GM18511 (cell line): ENCODE measurements at regions not wholly inside any gene's neighbourhood (a gene's known extent, or its start where the extent isn't known, plus 50 kb on each side); places are given as distances from the start of the nearest gene placed in this dataset.
"Not testable (repeated sequence)": the region's sequence is repeated elsewhere in the genome, so short reads cannot be mapped to it uniquely, and the experiment has no call there.

ENCODE experiments used
- ATAC-seq: cut with Tn5 transposase; IDR thresholded peaks from one replicate; pipeline ENCODE4 v1.9.1; 2021; ENCODE audit warnings: mild to moderate bottlenecking, moderate library complexity; ENCODE audit not compliant: unreplicated experiment

DNA sequence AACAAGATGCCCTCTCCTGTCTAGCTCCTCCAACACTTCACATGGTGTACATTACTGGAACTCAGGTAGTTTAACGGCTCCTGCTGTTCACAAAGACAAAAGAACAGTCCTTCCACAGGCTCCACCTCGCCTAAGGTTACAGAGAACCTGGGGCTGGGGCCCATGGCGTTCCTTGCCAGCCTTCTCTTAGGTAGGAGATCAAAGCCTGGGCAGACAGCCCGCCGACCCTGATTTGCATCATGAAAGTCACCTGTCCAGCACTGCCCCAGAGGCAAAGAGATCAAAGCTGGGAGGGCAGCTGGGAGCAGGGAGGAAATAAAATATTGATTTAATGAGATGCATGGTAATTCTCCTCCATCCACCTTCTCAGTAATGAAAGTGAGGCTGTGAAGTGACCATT is 115.0 kb upstream of the SLIT3 start:
- ATAC-seq = no peak

DNA sequence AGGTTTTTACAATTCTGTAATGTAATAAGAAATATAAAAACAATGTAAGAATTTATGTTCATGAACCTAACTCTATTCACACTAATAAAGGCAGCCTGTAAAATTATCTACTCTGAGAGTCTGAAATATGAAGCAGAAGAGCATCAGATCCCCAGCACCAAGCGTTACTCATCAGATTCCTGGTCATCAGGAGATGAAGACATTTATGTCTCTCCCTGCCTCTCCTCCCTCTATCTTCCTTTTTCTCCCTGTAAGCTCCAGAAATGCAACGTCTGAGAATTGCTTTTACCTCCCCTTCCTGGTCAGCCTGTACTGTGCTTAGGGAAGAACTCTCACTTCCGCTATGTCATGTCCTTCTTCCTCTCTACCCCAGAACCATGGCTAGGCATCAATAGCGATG is 114.4 kb upstream of the SLIT3 start:
- ATAC-seq = no peak

DNA sequence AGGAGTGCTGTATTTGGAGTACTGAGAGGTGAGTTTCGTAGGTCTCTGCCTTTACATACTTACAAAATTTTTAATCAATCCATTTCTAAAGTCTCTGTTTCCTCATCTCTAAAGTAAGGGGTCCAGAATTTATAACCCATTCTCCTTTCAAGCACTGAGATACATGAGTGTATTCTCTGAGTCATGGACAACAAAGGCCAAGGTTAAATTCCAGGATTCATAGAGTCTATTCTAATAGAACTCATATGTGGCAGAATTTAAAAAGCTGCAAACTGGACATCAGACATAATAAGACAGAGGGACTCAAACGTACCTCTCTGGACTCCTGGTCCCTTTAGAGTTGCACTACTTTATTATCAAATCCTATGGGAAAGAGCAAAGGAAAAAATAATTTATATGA is 112.5 kb upstream of the SLIT3 start:
- no peak for ATAC-seq

DNA sequence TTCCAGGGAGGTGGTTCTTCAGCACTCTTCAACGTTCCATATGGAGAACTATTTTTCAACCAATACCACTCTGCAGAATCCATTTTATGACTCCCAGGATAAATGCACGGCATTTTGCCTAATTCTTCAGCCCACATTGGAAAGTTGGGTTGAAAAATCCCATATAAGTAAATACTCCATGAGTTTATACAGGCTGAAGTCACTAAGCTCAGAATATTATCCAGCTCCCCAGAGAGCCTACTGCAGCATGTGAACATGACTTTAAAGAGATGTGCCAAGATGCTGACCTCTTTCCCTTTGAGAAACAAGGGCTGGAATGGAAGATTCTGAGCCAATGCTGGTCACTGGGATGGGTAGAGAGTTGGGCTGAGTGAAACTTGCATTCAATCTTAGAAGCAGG is 111.9 kb upstream of the SLIT3 start:
- no peak for ATAC-seq

DNA sequence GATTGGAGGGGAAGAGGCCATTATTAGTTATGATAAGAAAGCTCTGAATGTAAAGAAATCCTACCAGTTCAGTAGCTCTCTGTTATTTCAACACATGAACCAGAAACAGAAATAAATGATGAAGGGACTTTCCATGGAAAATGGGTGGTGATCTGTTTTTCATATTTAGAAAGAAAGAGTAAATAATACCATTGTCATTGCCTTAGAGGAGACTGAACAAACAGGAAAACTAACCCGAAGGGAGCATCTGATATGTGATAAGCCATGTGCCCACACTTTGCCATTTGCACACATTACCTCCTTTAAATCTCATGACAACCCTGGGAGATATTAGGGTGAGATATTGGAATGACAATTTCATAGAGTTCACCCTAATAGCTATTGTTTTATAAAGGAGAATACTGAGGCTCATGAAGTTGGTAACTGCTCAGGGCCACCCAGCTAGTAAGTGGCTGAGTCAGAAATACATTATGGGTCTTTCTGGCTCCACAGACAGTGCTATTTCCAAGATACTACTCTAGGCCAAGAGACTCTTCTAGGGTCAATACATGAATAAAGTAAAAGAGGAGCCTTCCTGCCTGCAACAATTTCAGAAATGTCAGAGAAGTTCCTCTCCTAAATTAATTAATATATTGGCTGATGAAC is 111.0 kb upstream of the SLIT3 start:
- ATAC-seq = no peak

DNA sequence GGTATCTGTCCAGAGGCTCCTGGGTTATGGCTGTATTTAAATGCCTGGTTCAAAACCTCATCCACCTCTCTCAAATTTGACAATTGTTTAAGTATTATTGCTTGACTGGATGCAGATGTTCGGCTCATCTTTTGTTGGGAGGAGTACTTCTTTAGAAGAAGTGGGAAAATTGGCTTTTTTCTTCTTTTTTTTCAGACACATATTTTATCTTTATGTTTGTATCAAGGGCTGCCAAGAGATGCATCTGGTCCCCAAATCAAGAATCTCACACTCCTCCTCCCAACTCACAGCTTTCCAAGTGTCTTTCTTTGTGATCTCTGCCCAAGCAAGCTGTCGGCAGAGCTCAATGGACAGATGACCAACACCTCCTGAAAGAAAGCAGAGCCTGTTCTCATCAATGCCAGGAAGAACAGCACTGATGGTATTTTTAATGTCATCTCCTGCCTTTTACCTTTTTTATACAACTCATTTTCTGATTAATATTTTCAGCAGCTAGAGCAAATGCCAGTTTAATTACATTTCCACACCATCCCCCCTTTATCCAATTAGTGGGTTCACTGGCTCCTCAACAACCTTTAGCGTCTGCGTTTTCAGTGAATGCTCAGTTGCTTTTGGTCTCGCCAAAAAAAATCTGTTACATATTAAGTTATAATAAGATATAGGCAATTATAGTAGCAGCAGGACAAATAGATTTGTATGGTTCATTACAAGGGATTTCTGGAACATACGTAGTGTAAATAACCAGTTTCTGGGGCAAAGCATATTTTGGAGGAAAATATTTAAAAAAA is 110.3 kb upstream of the SLIT3 start:
- ATAC-seq = no peak

DNA sequence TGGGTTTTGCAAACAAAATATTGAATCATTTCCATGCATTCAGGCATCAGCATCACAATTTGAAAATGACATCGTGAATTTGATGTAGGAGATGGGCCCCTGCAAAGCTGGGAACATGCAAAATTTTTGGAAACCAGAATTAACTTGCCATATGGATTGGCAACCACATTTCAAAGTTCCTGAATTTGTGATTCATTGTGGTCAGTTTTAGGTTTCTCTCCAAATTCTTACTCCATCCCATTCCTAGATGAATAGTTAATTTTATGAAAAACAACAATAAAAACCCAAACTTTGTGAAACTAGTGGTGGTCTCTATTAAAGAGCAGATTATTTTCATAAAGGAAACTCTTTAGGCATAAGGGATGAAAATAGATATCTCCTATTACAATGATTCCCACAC is 107.8 kb upstream of the SLIT3 start:
- no peak for ATAC-seq

DNA sequence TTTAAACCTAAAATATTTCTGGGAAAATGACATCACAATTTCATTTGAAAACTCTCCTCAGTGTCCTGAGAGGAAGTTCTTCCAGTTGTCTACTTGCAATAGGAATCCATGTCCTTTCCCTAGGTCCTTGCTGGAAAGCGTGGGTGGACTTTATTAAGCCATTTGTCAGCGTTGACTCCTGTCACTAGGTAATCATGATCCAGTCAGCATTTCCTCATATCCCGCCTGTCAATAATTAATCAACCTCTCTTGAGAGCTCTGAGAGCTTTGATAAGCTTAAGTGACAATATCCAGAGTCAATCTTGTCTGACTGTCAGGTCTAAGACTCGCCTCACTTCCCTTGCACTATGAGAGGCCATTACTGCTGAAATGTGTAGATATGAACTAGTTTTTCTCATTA is 107.2 kb upstream of the SLIT3 start:
- ATAC-seq = no peak

DNA sequence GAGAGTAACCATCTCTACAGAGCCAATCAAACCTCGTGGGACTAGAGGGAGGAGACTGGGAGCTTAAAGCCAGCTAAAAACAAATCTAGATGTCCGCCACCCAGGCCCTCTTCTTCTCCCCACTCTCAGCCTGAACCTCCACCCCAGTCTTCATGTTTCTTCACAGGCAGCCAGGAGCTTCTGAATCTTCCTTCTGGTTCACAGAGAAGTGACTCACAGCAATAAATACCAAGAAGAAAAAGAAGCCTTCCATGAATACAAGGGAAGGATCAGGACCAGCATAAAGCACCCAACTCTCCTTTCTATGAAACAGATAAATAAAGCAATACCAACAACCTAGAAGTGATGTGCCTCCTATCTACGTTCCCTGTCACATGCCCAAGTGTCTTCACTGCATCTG is 103.3 kb upstream of the SLIT3 start:
- no peak for ATAC-seq

DNA sequence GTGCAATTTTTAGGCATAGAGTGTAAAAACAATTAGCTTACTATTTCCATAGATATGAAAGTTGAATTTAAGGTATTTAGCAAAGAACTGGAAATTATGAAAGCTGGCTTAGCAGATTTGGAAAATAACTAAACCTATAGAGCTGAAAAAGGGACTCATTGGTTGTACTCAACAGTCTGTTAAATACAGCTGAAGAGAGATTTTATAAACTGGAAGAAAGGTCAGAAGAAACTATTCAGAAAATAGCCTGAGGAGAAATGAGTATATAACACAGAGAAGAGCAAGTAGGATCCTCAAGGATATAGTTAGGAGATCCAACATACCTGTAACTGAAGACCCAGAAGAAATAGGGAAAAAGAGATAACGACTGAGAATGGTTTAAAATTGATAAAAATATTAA is 97.6 kb upstream of the SLIT3 start:
- ATAC-seq = no peak

DNA sequence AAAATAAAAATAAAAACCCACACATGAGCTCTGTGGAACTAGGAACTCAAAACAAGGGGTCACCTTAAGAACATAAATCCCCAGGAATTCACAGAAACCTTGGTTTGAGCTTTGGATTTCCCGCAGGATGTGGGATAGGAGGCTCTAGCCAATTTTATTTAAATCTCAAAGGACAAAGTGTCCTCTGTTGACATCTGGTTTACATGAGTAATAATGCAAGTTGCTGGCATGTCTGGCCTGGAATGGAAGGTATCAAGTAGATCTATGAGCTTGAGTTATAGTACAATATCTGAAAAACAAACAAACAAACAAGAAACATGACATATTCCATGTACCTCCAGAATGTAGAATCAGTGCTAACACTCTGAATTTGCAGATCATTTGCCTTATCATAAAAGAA is 94.2 kb upstream of the SLIT3 start:
- no peak for ATAC-seq

DNA sequence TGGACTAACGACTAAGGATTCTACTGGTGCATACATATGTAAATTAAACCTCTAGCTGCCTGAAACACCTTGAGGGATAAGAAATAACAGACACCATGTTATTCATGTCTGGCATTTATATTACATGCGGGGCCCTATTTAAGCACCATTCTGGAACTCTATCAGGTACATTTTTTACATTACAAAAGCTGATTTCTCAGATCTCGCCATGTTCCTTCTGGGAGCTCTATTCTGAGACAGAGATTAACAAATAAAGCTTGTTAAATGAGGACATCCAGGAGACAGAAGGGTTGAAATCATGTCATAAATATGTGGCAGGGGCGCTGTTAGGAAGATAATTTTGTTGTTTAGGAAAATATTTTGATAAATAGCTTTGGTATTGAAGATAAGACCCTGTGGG is 93.4 kb upstream of the SLIT3 start:
- no peak for ATAC-seq

DNA sequence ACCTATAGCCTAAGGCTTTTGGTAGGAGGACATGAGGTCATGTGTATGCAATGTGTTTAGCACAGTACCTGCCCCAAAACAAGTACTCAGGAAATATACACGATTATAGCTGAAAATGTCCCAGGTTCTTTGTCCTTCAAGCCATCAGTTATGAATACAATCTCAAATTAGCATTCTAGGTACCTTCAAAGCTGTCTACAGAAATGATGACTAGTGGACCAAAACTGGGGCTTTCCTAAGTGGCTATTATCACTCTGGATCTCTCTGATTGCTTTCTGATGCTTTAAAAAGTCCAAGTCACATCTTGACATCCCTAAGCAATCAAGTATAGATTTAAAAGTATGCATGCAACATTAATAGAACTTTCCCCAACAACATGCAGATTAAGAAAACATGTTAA is 93.0 kb upstream of the SLIT3 start:
- no peak for ATAC-seq

DNA sequence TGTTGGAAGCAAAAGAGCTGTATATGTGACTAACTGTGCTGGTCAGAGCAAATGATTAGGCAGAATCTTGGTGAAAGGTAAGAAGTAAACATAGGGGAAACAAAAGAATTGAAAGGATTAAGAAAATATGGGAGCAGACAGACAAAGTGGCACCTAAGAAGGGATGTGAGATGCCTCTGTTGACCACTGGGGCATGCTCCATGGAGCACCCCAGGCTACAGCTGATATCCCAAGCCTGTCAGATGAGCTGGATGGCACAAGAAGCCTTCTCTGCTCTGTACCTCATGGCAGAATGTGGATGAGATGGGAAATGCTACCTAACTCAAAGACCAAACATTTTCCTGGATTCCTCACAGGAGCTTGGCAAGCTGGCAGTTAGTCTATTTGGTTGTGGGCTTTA is 89.3 kb upstream of the SLIT3 start:
- no peak for ATAC-seq

DNA sequence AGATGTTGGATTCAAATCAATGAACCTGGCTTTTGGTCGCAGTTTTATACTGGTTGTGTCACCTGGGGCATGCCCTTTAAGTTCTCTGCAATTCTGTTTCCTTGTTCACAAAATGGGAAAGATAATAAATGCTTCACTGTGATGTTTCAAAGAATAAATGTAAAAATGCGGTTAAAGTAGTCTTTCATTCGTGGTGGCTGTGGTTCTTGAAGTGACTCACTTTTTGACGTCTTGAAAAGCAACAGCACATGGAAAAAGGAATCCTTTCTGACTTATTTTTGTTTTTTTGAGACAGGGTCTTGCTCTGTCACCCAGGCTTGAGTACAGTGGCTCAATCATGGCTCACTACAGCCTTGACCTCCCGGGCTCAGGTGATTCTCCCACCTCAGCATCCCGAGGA is 88.4 kb upstream of the SLIT3 start:
- no peak for ATAC-seq

DNA sequence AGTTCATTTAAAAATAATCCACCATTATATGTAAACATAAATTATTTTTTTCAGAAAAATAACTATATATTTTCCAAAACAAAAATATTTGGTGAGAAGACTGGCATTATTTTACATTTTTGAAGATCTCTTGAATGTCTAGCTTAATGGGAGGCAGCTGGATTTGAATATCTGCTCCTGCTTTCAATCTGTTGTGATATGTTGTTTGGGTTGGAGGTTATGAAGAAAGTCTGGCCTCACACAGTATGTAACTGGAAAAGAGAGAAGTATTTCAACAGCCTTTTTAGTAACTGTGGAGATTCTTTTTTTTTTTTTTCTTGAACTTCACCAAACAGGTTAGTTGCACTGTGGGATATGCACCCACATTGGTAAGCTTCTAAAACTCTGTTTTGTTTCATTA is 84.7 kb upstream of the SLIT3 start:
- ATAC-seq = no peak

DNA sequence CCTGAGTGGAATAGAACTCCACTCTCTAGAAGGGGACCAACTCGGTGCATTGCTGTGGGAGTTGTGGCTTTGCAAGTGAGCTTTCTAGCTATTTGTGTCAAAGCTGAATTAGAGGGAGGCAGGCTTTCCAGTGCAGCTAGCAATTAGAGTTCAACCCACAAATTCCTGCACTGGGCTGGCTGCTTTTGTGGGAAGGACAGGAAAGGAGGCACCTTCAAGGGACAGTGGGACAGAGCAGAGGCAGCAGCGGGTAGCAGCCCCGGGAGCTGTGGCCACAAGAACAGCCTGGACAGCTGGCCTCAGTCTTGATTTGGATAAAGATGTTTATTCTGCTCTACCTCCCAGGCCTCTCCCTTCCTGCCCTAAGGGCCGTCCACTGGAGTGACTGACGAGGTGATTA is 83.7 kb upstream of the SLIT3 start:
- no peak for ATAC-seq

DNA sequence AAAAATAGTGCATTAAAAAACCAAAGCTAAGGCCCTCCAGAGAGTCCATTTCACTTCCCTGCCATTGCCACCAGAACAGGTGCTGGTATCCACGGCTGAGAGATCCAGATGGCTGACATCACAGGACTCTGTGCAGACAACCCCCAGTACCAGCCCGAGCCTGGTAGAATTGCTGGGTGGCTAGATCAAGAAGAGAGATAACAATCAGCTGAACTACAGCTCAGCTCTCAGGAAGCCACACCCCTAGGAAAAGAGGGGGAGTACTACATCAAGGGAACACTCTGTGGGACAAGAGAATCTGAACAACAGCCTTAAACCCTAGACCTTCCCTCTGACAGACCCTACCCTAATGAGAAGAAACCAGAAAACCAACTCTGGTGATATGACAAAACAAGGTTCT is 73.8 kb upstream of the SLIT3 start:
- no peak for ATAC-seq

DNA sequence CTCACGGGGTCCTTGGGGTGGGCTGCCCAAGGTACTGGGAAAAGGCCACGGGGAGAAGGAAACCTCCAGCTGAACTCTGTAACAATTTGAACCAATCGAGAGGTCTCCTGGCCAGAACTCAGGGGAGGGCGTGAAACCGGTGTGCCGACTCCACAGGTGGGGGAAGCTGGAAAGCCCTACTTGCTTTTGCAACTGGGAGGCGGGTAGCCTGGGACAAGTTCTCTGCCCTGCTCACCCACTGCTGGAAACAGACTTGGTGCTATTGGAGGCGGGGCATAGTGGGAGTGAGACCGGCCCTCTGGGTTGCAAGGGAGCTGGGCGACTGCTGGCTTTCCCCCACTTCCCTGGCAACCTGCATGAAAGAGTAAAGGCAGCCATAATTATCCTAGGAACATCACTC is 73.2 kb upstream of the SLIT3 start:
- no peak for ATAC-seq

DNA sequence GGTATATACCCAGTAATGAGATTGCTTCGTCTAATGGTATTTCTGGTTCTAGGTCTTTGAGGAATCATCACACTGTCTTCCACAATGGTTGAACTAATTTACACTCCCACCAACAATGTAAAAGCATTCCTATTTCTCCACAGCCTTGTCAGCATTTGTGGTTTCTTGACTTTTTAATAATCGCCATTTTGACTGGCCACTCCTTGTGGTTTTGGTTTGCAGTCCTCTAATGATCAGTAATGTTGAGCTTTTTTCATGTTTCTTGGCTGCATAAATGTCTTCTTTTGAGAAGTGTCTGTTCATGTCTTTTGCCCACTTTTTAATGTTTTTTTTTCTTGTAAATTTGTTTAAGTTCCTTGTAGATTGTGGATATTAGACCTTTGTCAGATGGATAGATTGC is 70.9 kb upstream of the SLIT3 start:
- not testable (repeated sequence) for ATAC-seq

DNA sequence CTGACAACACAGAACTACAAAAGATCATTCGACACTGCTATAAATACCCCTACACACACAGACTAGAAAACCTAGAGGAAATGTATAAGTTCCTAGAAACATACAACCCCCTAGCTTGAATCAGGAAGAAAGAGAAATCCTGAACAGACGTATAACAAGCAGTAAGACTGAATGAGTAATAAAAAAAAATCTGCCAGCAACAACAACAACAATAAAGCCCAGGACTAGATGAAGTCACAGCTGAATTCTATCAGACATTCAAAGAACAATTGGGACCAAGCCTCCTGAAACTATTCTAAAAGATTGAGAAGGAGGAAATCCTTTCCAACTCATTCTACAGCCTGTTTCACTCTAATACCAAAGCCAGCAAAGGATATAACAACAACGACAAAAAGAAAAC is 68.2 kb upstream of the SLIT3 start:
- ATAC-seq = no peak

DNA sequence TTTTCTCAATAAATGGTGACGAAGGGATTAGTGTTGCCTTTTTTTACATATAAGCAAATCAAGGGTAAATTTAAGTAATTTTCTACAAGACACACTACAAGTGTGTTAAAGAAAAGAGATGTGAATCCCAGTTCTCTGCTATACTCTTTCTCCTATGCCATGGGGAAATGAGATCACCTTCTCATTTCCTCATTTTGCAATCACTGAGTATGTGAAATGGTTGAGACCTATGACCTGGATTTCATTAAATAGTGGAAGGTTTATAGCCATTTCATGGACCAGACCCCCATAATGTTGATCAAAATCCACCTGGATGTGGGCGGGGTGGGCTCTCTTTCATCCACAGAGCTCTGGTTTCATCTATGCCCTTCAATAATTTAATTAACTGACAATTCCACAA is 66.9 kb upstream of the SLIT3 start:
- no peak for ATAC-seq

DNA sequence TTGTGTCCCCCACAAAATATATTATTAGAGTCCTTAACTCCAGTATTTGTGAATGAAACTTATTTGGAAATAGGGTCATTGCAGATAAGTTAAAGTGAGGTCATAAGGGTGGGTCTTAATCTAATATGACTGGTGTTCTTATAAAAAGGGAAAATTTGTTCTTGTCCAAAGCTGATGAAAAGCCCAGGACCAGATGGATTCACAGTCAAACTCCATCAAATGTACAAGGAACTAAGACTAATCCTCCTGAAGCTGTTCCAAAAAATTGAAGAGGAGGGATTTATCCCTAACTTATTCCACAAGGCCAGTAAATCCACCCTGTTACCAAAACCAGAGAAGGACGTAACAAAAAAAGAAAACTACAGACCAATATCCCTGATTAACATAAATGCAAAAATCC is 56.4 kb upstream of the SLIT3 start:
- ATAC-seq = no peak
